Fibroblast of lung (primary cell): ENCODE measurements at regions not wholly inside any gene's neighbourhood (a gene's known extent, or its start where the extent isn't known, plus 50 kb on each side); places are given as distances from the start of the nearest gene placed in this dataset.

Experiments
- CTCF ChIP-seq, 2 donors: IDR thresholded peaks in 1 of 2; conservative IDR thresholded peaks in 1 of 2; 1 replicate in 1 of 2; 2 replicates in 1 of 2; pipeline ENCODE4 v1.5.1; 2011 to 2012; ENCODE audit warnings: low read length in 2 of 2, control low read depth in 1 of 2, inconsistent platforms in 1 of 2, low read depth in 1 of 2, mild to moderate bottlenecking in 1 of 2
- EZH2 ChIP-seq: IDR thresholded peaks from 2 replicates; pipeline ENCODE4 v1.5.1; 2012; ENCODE audit warnings: low read length, control low read depth, mild to moderate bottlenecking; ENCODE audit errors: missing control alignments

- TF ChIP-seq CTCF (conservative IDR thresholded peaks at IDR 0.05 in 1 of 2, IDR thresholded peaks at IDR 0.05 in 1 of 2; ENCODE audit: low read depth in 1 of 2, low read length in 2 of 2): no peak
- TF ChIP-seq EZH2: no peak
Observed at GRCh38 chrX:6313356-6313755, 84.7 kb upstream of the NLGN4X start.
